GM21515 (cell line): ENCODE measurements at regions not wholly inside any gene's neighbourhood (a gene's known extent, or its start where the extent isn't known, plus 50 kb on each side); places are given as distances from the start of the nearest gene placed in this dataset.
"Not testable (repeated sequence)": the region's sequence is repeated elsewhere in the genome, so short reads cannot be mapped to it uniquely, and the experiment has no call there.

Source experiments
- ATAC-seq: cut with Tn5 transposase; IDR thresholded peaks from one replicate; pipeline ENCODE4 v1.9.1; 2021; ENCODE audit not compliant: unreplicated experiment

- ATAC-seq: no peak
Measured at GRCh38 chr2:221775096-221775495, 203.0 kb upstream of the EPHA4 start.

DNA sequence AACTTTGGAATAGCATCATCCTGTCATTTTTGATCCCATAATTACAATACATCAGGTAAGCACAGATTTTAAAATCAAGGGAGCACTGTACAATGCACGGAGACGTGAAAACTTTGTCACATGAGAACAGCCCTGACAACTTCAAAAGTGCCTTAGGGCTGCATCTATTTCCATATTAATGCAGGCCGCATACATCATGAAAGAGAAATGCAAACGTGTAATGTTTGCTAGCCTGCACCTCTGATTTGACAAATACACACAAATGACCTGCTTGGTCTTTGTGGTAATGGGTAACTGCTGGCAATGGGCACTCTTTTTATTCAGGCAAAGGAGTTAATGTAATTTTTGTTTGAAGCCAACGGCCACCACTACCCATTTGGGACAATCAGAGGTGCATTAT, 202.0 kb upstream of the EPHA4 start:
- no peak for ATAC-seq

DNA sequence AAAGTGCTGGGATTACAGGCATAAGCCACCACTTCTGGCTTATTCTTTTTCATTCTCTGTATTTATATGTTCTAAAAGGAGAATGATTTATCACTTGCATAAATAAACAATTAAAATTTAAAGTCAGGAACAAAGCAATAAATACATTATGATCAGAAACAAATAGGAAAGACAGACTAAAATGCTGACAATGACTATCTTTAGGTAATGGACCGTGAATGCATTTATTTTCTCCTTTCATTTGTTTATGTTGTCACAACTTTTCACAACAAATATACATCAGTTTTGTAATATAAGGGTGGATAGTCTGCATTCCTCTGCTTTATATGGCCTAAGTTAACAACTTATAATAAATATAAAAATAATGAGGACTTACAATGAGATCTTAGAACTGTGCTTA, 199.2 kb upstream of the EPHA4 start:
- no peak for ATAC-seq

- ATAC-seq: no peak
Measured at GRCh38 chr2:221767106-221768012, 195.3 kb upstream of the EPHA4 start.

GRCh38 chr2:221762496-221762895, 190.4 kb upstream of the EPHA4 start:
- ATAC-seq: no peak

DNA sequence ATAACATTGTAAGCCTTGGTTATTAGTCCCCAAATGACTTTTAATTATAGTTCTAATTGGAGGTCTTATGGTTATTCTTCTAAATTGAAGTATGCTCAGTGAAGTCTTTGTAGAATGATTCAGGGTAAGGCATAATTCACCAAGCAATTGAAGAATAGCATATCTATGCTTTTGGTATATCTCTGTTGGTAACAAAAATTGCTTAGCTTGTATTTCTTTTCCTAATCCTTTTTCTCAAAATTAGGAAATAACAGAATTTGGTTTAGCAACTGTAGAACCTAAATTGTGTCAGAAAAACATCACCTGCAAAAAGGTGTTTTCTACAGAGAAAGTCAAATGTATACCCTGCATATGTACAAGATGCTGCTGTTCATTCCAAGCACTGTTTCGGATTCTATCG, 189.2 kb upstream of the EPHA4 start:
- ATAC-seq: no peak

DNA sequence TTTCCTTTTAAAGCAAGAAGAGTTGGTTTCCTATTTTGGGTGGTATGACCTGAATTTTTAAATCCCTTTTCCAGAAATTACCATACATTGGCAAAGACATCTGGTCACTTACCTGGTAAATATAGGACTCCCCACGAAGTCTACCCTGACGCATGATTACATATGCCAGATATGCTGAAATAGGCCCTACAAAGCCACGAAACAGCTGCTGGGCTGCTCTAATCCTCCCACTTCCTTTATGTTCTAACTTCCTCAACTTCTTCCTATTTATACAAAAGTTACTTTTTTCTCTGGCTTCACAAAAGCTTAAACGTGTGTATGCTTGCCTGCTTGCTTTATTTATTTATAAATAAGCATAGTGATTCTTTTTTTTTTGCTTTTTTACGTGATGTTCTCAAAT, 186.0 kb upstream of the EPHA4 start:
- no peak for ATAC-seq

DNA sequence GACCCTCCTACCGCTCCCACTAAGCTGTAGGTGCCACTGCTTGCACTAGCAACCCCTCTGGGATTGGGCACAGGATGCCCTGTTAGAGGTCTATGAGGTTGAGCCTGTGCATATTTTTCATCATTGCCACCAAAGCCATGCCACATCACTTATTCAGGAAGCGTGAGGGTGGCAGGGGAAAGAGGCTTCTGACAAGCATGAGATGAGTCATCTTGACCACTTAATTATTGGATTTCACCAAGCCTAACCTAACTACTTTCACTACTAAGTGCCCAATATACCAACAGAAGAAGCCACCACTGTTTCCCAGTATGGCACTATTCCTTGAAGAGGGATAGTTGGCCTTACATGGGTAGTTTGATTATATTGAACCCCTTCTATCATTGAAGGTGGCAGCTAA, 181.3 kb upstream of the EPHA4 start:
- ATAC-seq: no peak

DNA sequence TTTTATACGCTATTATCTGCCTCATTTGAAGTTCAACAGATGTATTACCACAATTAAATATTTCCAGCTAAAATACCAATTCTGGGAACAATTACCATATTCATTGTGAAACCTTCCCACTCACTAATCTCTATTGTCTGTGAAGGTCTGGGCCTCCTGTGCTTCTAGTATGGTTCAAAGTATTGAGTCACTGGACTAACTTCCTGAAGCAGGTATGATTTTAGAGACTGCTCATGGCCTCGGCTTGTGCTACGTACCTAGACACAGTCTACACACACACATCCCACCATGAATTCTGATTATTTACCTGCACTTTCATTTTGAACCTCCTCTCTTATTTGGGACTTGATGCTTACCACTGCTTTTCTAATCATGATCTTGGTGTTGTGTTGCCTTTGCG, 180.7 kb upstream of the EPHA4 start:
- ATAC-seq: no peak

DNA sequence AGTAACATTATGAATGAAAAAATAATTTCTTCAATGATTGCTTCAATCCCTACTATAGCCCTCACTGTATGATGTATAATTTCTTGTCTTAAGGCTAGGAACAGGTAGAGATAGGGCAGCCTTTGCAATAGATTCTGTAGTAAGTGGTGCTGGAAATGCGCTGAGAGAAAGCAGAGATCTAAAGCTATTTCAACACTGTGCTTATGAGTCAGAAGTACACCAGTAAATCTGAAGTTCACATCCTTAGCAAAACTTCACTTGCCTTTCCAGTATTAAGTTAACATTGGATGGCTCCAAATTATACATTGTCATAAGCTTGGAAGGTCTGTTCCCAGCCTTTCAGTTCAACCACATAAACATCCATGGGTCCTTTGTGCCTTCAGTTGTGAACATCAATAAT, 178.2 kb upstream of the EPHA4 start:
- no peak for ATAC-seq

- peak; percentile 75 for ATAC-seq
Measured at GRCh38 chr2:221747289-221747972, 175.3 kb upstream of the EPHA4 start.

GRCh38 chr2:221741496-221742211, 169.6 kb upstream of the EPHA4 start:
- ATAC-seq: no peak

GRCh38 chr2:221731432-221732145, 159.5 kb upstream of the EPHA4 start:
- ATAC-seq: no peak

- ATAC-seq: no peak
Measured at GRCh38 chr2:221726894-221727513, 154.9 kb upstream of the EPHA4 start.

DNA sequence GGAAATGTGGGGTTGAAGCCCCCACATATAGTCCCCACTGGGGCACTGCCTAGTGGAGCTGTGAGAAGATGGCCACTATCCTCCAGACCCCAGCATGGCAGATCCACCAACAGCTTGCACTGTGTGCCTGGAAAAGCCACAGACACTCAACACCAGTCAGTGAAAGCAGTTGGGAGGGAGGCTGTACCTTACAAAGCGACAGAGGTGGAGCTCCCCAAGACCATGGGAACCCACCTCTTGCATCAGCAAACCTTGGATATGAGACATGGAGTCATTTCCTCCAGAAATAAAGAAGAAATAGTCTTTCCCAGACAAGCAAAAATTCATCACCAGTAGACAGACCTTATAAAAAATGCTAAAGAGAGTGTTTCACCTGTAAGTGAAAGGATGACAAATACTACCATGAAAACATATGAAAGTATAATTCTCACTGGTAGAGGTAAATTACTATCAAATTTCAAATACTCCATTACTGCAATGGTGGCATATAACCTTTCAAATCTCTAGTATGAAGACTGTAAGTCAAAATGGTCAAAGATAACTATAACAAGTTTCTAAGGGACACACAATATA, 152.6 kb upstream of the EPHA4 start:
- ATAC-seq: no peak

DNA sequence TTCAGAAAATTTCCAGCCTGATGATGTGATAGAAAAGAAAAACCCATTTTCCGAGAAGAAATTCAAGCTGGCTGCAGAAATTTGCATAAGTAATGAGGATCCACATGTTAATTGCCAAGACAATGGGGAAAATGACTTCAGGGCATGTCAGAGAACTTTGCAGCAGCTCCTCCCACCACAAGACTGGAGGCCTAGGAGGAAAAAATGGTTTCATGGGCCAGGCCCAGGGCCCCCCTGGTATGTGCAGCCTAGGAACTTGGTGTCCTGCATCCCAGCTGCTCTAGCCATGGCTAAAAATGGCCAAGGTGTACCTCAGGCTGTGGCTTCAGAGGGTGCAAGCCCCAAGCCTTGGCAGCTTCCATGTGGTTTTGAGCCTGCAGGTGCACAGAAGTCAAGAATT, 152.0 kb upstream of the EPHA4 start:
- ATAC-seq: not testable (repeated sequence)

- no peak for ATAC-seq
Measured at GRCh38 chr2:221716426-221717303, 144.6 kb upstream of the EPHA4 start.

DNA sequence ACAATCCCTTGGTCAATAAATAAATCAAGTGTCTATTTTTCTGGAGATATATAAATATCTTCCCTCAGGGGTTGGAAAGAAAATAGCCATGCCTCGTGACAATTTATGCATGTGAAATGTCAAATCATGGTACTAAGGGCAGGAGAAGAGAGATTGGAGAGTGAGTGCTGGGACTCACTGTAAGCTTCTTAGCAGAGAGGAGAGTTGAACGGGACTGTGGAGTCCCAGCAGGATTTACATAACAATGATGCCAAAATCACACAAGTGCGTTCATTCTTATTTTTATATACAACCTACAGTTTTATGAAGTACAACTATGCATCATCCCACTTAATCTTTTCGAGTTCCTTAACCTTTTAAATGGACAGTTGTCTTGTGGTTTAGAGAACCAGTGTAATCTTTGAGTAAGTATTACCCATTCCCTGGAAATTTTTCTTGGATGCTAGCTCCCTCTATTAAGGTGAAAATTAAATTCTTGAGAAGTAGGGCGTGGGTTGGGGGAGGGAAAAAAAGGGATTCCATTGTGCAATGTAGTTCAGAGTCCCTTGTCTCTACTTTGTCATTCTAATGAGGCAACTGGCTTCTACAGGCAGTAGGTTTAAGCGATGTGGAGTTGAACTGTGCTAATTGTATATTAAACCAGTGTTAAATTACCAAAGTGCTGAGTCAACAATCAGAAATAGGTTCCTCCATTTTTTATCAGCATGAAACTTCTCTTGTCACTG, 143.6 kb upstream of the EPHA4 start:
- no peak for ATAC-seq

DNA sequence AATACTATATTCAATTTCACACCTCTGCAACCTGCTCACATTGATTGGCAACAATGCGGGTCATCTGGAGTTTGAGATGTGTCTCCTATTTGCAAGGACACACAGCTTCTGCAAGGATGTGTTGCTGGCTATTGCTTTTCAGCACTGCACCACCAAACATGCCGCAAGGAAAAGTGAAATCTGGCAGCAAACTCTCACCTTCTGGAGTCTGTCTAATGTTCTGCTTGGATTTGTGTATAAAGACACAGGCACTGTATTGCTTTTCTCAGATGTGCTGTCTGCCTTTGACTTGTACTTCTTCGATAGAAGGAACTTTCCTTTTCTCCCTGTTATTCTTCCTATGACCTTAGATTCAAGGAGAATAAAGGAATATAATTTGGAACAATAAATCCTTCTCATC, 138.6 kb upstream of the EPHA4 start:
- no peak for ATAC-seq
